ENCODE measurements at regions not wholly inside any gene's neighbourhood (a gene's known extent, or its start where the extent isn't known, plus 50 kb on each side); places are given as distances from the start of the nearest gene placed in this dataset.

GRCh38 chr13:76795701-76796695 lies 90.2 kb downstream of the KCTD12 start:
- DNase-seq (ENCODE audit: low read depth): peak; percentile 10

- DNase-seq (ENCODE audit: low read depth): peak; percentile 62
These were observed 93.4 kb downstream of the KCTD12 start for GRCh38 chr13:76792731-76793347.

GRCh38 chr13:76790980-76791819 lies 95.0 kb downstream of the KCTD12 start:
- no peak for DNase-seq (ENCODE audit: low read depth)

GRCh38 chr13:76790526-76790925 lies 95.7 kb downstream of the KCTD12 start:
- DNase-seq (ENCODE audit: low read depth): peak; percentile 18

- DNase-seq (ENCODE audit: low read depth): no peak
These were observed 102.4 kb downstream of the KCTD12 start for GRCh38 chr13:76783798-76784197.

- no peak for DNase-seq (ENCODE audit: low read depth)
These were observed 107.4 kb downstream of the KCTD12 start for GRCh38 chr13:76778853-76779252.

GRCh38 chr13:76777096-76777495 lies 109.1 kb downstream of the KCTD12 start:
- DNase-seq (ENCODE audit: low read depth): no peak

- no peak for DNase-seq (ENCODE audit: low read depth)
These were observed 111.0 kb downstream of the KCTD12 start for GRCh38 chr13:76775088-76775740.

GRCh38 chr13:76773448-76774094 lies 112.6 kb downstream of the KCTD12 start:
- no peak for DNase-seq (ENCODE audit: low read depth)

- DNase-seq (ENCODE audit: low read depth): no peak
These were observed 114.0 kb downstream of the KCTD12 start for GRCh38 chr13:76772241-76772640.

- no peak for DNase-seq (ENCODE audit: low read depth)
These were observed 116.9 kb downstream of the KCTD12 start for GRCh38 chr13:76769271-76769791.

- no peak for DNase-seq (ENCODE audit: low read depth)
These were observed 117.8 kb downstream of the KCTD12 start for GRCh38 chr13:76768384-76768783.

- DNase-seq (ENCODE audit: low read depth): no peak
These were observed 121.3 kb downstream of the KCTD12 start for GRCh38 chr13:76764916-76765315.

- DNase-seq (ENCODE audit: low read depth): peak; percentile 1
These were observed 121.8 kb downstream of the KCTD12 start for GRCh38 chr13:76764429-76764828.

GRCh38 chr13:76762721-76763120 lies 123.5 kb downstream of the KCTD12 start:
- no peak for DNase-seq (ENCODE audit: low read depth)

GRCh38 chr13:76759877-76760276 lies 126.3 kb downstream of the KCTD12 start:
- DNase-seq (ENCODE audit: low read depth): no peak

- no peak for DNase-seq (ENCODE audit: low read depth)
These were observed 127.5 kb downstream of the KCTD12 start for GRCh38 chr13:76758738-76759137.

- no peak for DNase-seq (ENCODE audit: low read depth)
These were observed 127.9 kb downstream of the KCTD12 start for GRCh38 chr13:76758257-76758656.

GRCh38 chr13:76756451-76756850 lies 129.8 kb downstream of the KCTD12 start:
- no peak for DNase-seq (ENCODE audit: low read depth)

GRCh38 chr13:76754414-76754813 lies 131.8 kb downstream of the KCTD12 start:
- no peak for DNase-seq (ENCODE audit: low read depth)

GRCh38 chr13:76751278-76751677 lies 134.9 kb downstream of the KCTD12 start:
- no peak for DNase-seq (ENCODE audit: low read depth)
